Lower leg skin (tissue), 3 donors: ENCODE measurements at regions not wholly inside any gene's neighbourhood (a gene's known extent, or its start where the extent isn't known, plus 50 kb on each side); places are given as distances from the start of the nearest gene placed in this dataset.

Experiments
- CTCF ChIP-seq, 3 donors: fragments of 450-650 bp; IDR thresholded peaks; one replicate each; pipeline ENCODE4 v1.5.1; 2016; ENCODE audit warnings: antibody characterized with exemption in 3 of 3, mild to moderate bottlenecking in 3 of 3, moderate library complexity in 2 of 3
- POLR2A ChIP-seq, 2 donors: fragments of 450-650 bp; IDR thresholded peaks; one replicate each; pipeline ENCODE4 v1.6.1; 2016 to 2017; ENCODE audit warnings: antibody characterized with exemption in 2 of 2, mild to moderate bottlenecking in 1 of 2, moderate library complexity in 1 of 2

- TF ChIP-seq CTCF (IDR thresholded peaks at IDR 0.05) (no peak), POLR2A (IDR thresholded peaks at IDR 0.05) (no peak)
These were observed 258.4 kb upstream of the CACNA2D1 start for GRCh38 chr7:82701949-82702348.
